Keratinocyte (primary cell): ENCODE measurements at regions not wholly inside any gene's neighbourhood (a gene's known extent, or its start where the extent isn't known, plus 50 kb on each side); places are given as distances from the start of the nearest gene placed in this dataset.

Experiments used
- DNase-seq: peaks from one replicate; pipeline ENCODE4 v3.0.0-alpha.2; 2011; ENCODE audit warnings: low read depth, missing footprints, low spot score
- FAIRE-seq: peaks from 2 replicates; lab custom pipeline; 2011; peaks lifted over from hg19 to GRCh38; lab: Jason Lieb, UNC
- H2AFZ ChIP-seq: 2 replicates; pipeline ENCODE4 v1.6.0; 2012; ENCODE audit warnings: low read length, control low read depth, inconsistent platforms; ENCODE audit not compliant: control insufficient read depth
- H3K27ac ChIP-seq: 2 replicates; pipeline ENCODE4 v1.5.1; 2011; ENCODE audit warnings: low read length; ENCODE audit not compliant: control insufficient read depth, insufficient read depth
- H3K27me3 ChIP-seq: 3 replicates; pipeline ENCODE4 v1.6.0; 2011; ENCODE audit warnings: low read length; ENCODE audit not compliant: control insufficient read depth, insufficient read depth; ENCODE audit errors: extremely low read depth
- H3K36me3 ChIP-seq, 2 experiments: 2 replicates in 1 of 2; 3 replicates in 1 of 2; pipeline ENCODE4 v1.5.1; 2011; ENCODE audit warnings: low read length in 2 of 2, mild to moderate bottlenecking in 1 of 2; ENCODE audit not compliant: control insufficient read depth in 2 of 2, insufficient read depth in 2 of 2; ENCODE audit errors: extremely low read depth in 1 of 2
- H3K4me1 ChIP-seq: 3 replicates; pipeline ENCODE4 v1.5.1; 2011; ENCODE audit warnings: low read length; ENCODE audit not compliant: control insufficient read depth, insufficient read depth; ENCODE audit errors: extremely low read depth
- H3K4me2 ChIP-seq: 3 replicates; pipeline ENCODE4 v1.6.0; 2011; ENCODE audit warnings: low read depth, low read length; ENCODE audit not compliant: control insufficient read depth, insufficient read depth; ENCODE audit errors: extremely low read depth
- H3K4me3 ChIP-seq, 3 experiments: fragments of 200-600 bp in 1 of 3; sonication (generic) in 1 of 3; 2 replicates in 2 of 3; 3 replicates in 1 of 3; pipeline ENCODE4 v1.5.1; 2011 to 2016; ENCODE audit warnings: low read length in 3 of 3, mild to moderate bottlenecking in 3 of 3, control low read depth in 2 of 3, inconsistent platforms in 1 of 3, low read depth in 1 of 3, mixed read lengths in 1 of 3, mixed run types in 1 of 3, moderate library complexity in 1 of 3; ENCODE audit not compliant: control insufficient read depth in 2 of 3, insufficient read depth in 2 of 3; ENCODE audit errors: extremely low read depth in 1 of 3
- H3K79me2 ChIP-seq: 2 replicates; pipeline ENCODE4 v1.6.0; 2012; ENCODE audit warnings: low read length; ENCODE audit not compliant: control insufficient read depth, insufficient read depth
- H3K9ac ChIP-seq: 3 replicates; pipeline ENCODE4 v1.6.0; 2011; ENCODE audit warnings: low read length; ENCODE audit not compliant: control insufficient read depth, insufficient read depth; ENCODE audit errors: extremely low read depth
- H3K9me1 ChIP-seq: 3 replicates; pipeline ENCODE4 v1.6.0; 2011; ENCODE audit warnings: low read length; ENCODE audit not compliant: control insufficient read depth, insufficient read depth; ENCODE audit errors: extremely low read depth
- H3K9me3 ChIP-seq: 2 replicates; pipeline ENCODE4 v1.5.1; 2012; ENCODE audit warnings: low read depth, low read length; ENCODE audit not compliant: control insufficient read depth
- H4K20me1 ChIP-seq: 3 replicates; pipeline ENCODE4 v1.6.0; 2011; ENCODE audit warnings: low read length; ENCODE audit not compliant: control insufficient read depth, insufficient read depth; ENCODE audit errors: extremely low read depth
- EZH2 ChIP-seq: IDR thresholded peaks from one replicate; pipeline ENCODE4 v1.6.1; 2012; ENCODE audit warnings: inconsistent platforms, mild to moderate bottlenecking, low read length, moderate library complexity
- dilution Hi-C: fragments of 300-500 bp; cut with MboI; formaldehyde crosslinking; loops from one replicate; pipeline ENCODE4 v1.7.0; 2020; ENCODE audit warnings: low sequenced_read_pairs; ENCODE audit not compliant: extremely low pct_ligation_motif_present
- TF ChIP-seq, protein P1 (sequence below), 3 experiments: IDR thresholded peaks in 1 of 3; conservative IDR thresholded peaks in 1 of 3; optimal IDR thresholded peaks in 1 of 3; 2 replicates in 2 of 3; 3 replicates in 1 of 3; pipeline versions ENCODE3 to v1.5.1; 2011; ENCODE audit warnings: low read length in 3 of 3, mild to moderate bottlenecking in 3 of 3, moderate library complexity in 2 of 3, control low read depth in 1 of 3, inconsistent platforms in 1 of 3; ENCODE audit not compliant: insufficient read depth in 2 of 3; ENCODE audit errors: extremely low read depth in 1 of 3

GRCh38 chr12:90058704-90059103 lies 350.1 kb upstream of the ATP2B1 start:
- Histone ChIP-seq H3K4me1 (peaks cover 7% of the 10 kb centered on the region), H3K9me3 (no peaks in the 10 kb centered on the region), H3K4me2 (no peak overlapping the region), H3K36me3 (no peaks in the 10 kb centered on the region), H2AFZ (no peak overlapping the region), H3K27ac (no peak overlapping the region), H3K9me1 (no peaks in the 10 kb centered on the region), H4K20me1 (no peaks in the 10 kb centered on the region), H3K79me2 (no peaks in the 10 kb centered on the region), H3K4me3 (no peak overlapping the region), H3K9ac (no peak overlapping the region), H3K27me3 (no peaks in the 10 kb centered on the region)
- FAIRE-seq = no peak
- dilution Hi-C loops = no loop called here
- TF ChIP-seq EZH2 = no peak
- TF ChIP-seq, protein P1, sequence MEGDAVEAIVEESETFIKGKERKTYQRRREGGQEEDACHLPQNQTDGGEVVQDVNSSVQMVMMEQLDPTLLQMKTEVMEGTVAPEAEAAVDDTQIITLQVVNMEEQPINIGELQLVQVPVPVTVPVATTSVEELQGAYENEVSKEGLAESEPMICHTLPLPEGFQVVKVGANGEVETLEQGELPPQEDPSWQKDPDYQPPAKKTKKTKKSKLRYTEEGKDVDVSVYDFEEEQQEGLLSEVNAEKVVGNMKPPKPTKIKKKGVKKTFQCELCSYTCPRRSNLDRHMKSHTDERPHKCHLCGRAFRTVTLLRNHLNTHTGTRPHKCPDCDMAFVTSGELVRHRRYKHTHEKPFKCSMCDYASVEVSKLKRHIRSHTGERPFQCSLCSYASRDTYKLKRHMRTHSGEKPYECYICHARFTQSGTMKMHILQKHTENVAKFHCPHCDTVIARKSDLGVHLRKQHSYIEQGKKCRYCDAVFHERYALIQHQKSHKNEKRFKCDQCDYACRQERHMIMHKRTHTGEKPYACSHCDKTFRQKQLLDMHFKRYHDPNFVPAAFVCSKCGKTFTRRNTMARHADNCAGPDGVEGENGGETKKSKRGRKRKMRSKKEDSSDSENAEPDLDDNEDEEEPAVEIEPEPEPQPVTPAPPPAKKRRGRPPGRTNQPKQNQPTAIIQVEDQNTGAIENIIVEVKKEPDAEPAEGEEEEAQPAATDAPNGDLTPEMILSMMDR (optimal IDR thresholded peaks at IDR 0.05 in 1 of 3, IDR thresholded peaks at IDR 0.05 in 1 of 3, conservative IDR thresholded peaks at IDR 0.05 in 1 of 3; ENCODE audit: extremely low read depth in 1 of 3, insufficient read depth in 2 of 3, low read length in 3 of 3) = no peak
- DNase-seq = no peak

GRCh38 chr12:90055071-90055470 lies 346.4 kb upstream of the ATP2B1 start:
- Histone ChIP-seq H3K27ac (no peak overlapping the region), H3K9ac (no peak overlapping the region), H3K79me2 (no peaks in the 10 kb centered on the region), H2AFZ (no peak overlapping the region), H4K20me1 (no peaks in the 10 kb centered on the region), H3K27me3 (no peaks in the 10 kb centered on the region), H3K4me1 (peaks cover 7% of the 10 kb centered on the region), H3K9me3 (no peaks in the 10 kb centered on the region), H3K9me1 (no peaks in the 10 kb centered on the region), H3K36me3 (no peaks in the 10 kb centered on the region), H3K4me3 (no peak overlapping the region), H3K4me2 (no peak overlapping the region)
- dilution Hi-C loops = no loop called here
- FAIRE-seq (no peak), DNase-seq (no peak)
- no peak for TF ChIP-seq EZH2
- TF ChIP-seq, protein P1 (optimal IDR thresholded peaks at IDR 0.05 in 1 of 3, IDR thresholded peaks at IDR 0.05 in 1 of 3, conservative IDR thresholded peaks at IDR 0.05 in 1 of 3; ENCODE audit: extremely low read depth in 1 of 3, insufficient read depth in 2 of 3, low read length in 3 of 3) = no peak
